ENCODE measurements at regions not wholly inside any gene's neighbourhood (a gene's known extent, or its start where the extent isn't known, plus 50 kb on each side); places are given as distances from the start of the nearest gene placed in this dataset.
"Not testable (repeated sequence)": the region's sequence is repeated elsewhere in the genome, so short reads cannot be mapped to it uniquely, and the experiment has no call there.

GRCh38 chr2:8606649-8607550 is 75.0 kb upstream of the ID2 start:
- no peak for DNase-seq

GRCh38 chr2:8607606-8608005 is 74.2 kb upstream of the ID2 start:
- DNase-seq, result no peak

GRCh38 chr2:8608411-8608954 is 73.4 kb upstream of the ID2 start:
- DNase-seq, result no peak

- no peak for DNase-seq
Observed at GRCh38 chr2:8609357-8609811, 72.5 kb upstream of the ID2 start.

GRCh38 chr2:8610775-8611174 is 71.1 kb upstream of the ID2 start:
- DNase-seq, result not testable (repeated sequence)

GRCh38 chr2:8611246-8611645 is 70.6 kb upstream of the ID2 start:
- no peak for DNase-seq

- no peak for DNase-seq
Observed at GRCh38 chr2:8611700-8612099, 70.2 kb upstream of the ID2 start.

GRCh38 chr2:8612734-8613179 is 69.1 kb upstream of the ID2 start:
- no peak for DNase-seq

- DNase-seq, result not testable (repeated sequence)
Observed at GRCh38 chr2:8613207-8613999, 68.5 kb upstream of the ID2 start.

GRCh38 chr2:8614646-8615045 is 67.2 kb upstream of the ID2 start:
- DNase-seq, result no peak

- DNase-seq, result no peak
Observed at GRCh38 chr2:8615252-8615575, 66.6 kb upstream of the ID2 start.

GRCh38 chr2:8615576-8616281 is 66.1 kb upstream of the ID2 start:
- DNase-seq, result no peak

- DNase-seq, result no peak
Observed at GRCh38 chr2:8617048-8617447, 64.8 kb upstream of the ID2 start.

GRCh38 chr2:8617590-8617989 is 64.3 kb upstream of the ID2 start:
- no peak for DNase-seq

- DNase-seq, result no peak
Observed at GRCh38 chr2:8619071-8619470, 62.8 kb upstream of the ID2 start.

GRCh38 chr2:8620611-8621382 is 61.1 kb upstream of the ID2 start:
- no peak for DNase-seq

GRCh38 chr2:8622199-8622911 is 59.5 kb upstream of the ID2 start:
- no peak for DNase-seq

- DNase-seq, result no peak
Observed at GRCh38 chr2:8622924-8623465, 58.9 kb upstream of the ID2 start.

GRCh38 chr2:8623576-8623957 is 58.3 kb upstream of the ID2 start:
- no peak for DNase-seq

GRCh38 chr2:8623958-8624591 is 57.8 kb upstream of the ID2 start:
- no peak for DNase-seq

All from CD4-positive, alpha-beta T cell treated with Interleukin-1 beta for 1 hour (primary cell).